HG02571 (cell line): ENCODE measurements at regions not wholly inside any gene's neighbourhood (a gene's known extent, or its start where the extent isn't known, plus 50 kb on each side); places are given as distances from the start of the nearest gene placed in this dataset.
A peak's percentile ranks its signal among the peaks of the same experiment; 100 is the strongest.
"Not testable (repeated sequence)": the region's sequence is repeated elsewhere in the genome, so short reads cannot be mapped to it uniquely, and the experiment has no call there.

ENCODE experiments used
- ATAC-seq: cut with Tn5 transposase; IDR thresholded peaks from one replicate; pipeline ENCODE4 v1.9.1; 2021; ENCODE audit warnings: mild to moderate bottlenecking, moderate library complexity; ENCODE audit not compliant: unreplicated experiment

GRCh38 chr7:46291050-46291438 is 370.0 kb upstream of the IGFBP3 start:
- ATAC-seq, result peak; percentile 91

GRCh38 chr7:46290374-46291049 is 369.4 kb upstream of the IGFBP3 start:
- no peak for ATAC-seq

- ATAC-seq, result no peak
Observed at GRCh38 chr7:46288861-46289260, 367.8 kb upstream of the IGFBP3 start.

- no peak for ATAC-seq
Observed at GRCh38 chr7:46288010-46288409, 366.9 kb upstream of the IGFBP3 start.

GRCh38 chr7:46286957-46287356 is 365.9 kb upstream of the IGFBP3 start:
- ATAC-seq, result no peak

- no peak for ATAC-seq
Observed at GRCh38 chr7:46286356-46286755, 365.3 kb upstream of the IGFBP3 start.

GRCh38 chr7:46285878-46286277 is 364.8 kb upstream of the IGFBP3 start:
- no peak for ATAC-seq

GRCh38 chr7:46283852-46284251 is 362.8 kb upstream of the IGFBP3 start:
- no peak for ATAC-seq

- no peak for ATAC-seq
Observed at GRCh38 chr7:46282155-46282554, 361.1 kb upstream of the IGFBP3 start.

GRCh38 chr7:46281071-46281470 is 360.0 kb upstream of the IGFBP3 start:
- no peak for ATAC-seq

GRCh38 chr7:46279290-46279689 is 358.2 kb upstream of the IGFBP3 start:
- ATAC-seq, result no peak

GRCh38 chr7:46264646-46265045 is 343.6 kb upstream of the IGFBP3 start:
- ATAC-seq, result no peak

GRCh38 chr7:46261638-46262037 is 340.6 kb upstream of the IGFBP3 start:
- not testable (repeated sequence) for ATAC-seq

GRCh38 chr7:46259947-46260346 is 338.9 kb upstream of the IGFBP3 start:
- no peak for ATAC-seq

- no peak for ATAC-seq
Observed at GRCh38 chr7:46257761-46258448, 336.8 kb upstream of the IGFBP3 start.

GRCh38 chr7:46256870-46257661 is 336.0 kb upstream of the IGFBP3 start:
- ATAC-seq, result no peak

GRCh38 chr7:46253520-46253919 is 332.4 kb upstream of the IGFBP3 start:
- no peak for ATAC-seq

- ATAC-seq, result no peak
Observed at GRCh38 chr7:46247664-46248063, 326.6 kb upstream of the IGFBP3 start.

GRCh38 chr7:46245586-46246111 is 324.6 kb upstream of the IGFBP3 start:
- ATAC-seq, result no peak

- no peak for ATAC-seq
Observed at GRCh38 chr7:46244757-46245156, 323.7 kb upstream of the IGFBP3 start.

GRCh38 chr7:46243406-46243805 is 322.3 kb upstream of the IGFBP3 start:
- no peak for ATAC-seq

GRCh38 chr7:46239846-46240245 is 318.8 kb upstream of the IGFBP3 start:
- ATAC-seq, result no peak
